Hepatocyte (in vitro differentiated cells): ENCODE measurements at regions not wholly inside any gene's neighbourhood (a gene's known extent, or its start where the extent isn't known, plus 50 kb on each side); places are given as distances from the start of the nearest gene placed in this dataset.

Experiments used
- EZH2 ChIP-seq: fragments of 200-600 bp; sonication (generic); IDR thresholded peaks from 2 replicates; pipeline ENCODE4 v1.6.1; 2016; ENCODE audit warnings: antibody characterized with exemption, mild to moderate bottlenecking, borderline replicate concordance
- EZH2phosphoT487 ChIP-seq: fragments of 200-600 bp; sonication (generic); IDR thresholded peaks from one replicate; pipeline ENCODE4 v1.6.1; 2018; ENCODE audit warnings: antibody characterized with exemption, mild to moderate bottlenecking, low read depth, moderate library complexity; ENCODE audit not compliant: unreplicated experiment, severe bottlenecking
- TF ChIP-seq, protein P1 (sequence below): fragments of 200-600 bp; sonication (generic); IDR thresholded peaks from 2 replicates; pipeline ENCODE4 v1.5.1; 2016; ENCODE audit warnings: antibody characterized with exemption, mild to moderate bottlenecking; ENCODE audit not compliant: poor library complexity

GRCh38 chrX:69299951-69300714, 134.9 kb upstream of the PJA1 start:
- TF ChIP-seq, protein P1, sequence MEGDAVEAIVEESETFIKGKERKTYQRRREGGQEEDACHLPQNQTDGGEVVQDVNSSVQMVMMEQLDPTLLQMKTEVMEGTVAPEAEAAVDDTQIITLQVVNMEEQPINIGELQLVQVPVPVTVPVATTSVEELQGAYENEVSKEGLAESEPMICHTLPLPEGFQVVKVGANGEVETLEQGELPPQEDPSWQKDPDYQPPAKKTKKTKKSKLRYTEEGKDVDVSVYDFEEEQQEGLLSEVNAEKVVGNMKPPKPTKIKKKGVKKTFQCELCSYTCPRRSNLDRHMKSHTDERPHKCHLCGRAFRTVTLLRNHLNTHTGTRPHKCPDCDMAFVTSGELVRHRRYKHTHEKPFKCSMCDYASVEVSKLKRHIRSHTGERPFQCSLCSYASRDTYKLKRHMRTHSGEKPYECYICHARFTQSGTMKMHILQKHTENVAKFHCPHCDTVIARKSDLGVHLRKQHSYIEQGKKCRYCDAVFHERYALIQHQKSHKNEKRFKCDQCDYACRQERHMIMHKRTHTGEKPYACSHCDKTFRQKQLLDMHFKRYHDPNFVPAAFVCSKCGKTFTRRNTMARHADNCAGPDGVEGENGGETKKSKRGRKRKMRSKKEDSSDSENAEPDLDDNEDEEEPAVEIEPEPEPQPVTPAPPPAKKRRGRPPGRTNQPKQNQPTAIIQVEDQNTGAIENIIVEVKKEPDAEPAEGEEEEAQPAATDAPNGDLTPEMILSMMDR: no peak
- TF ChIP-seq EZH2 (no peak), EZH2phosphoT487 (no peak)
